Fibroblast of skin of right quadriceps (primary cell): ENCODE measurements at regions not wholly inside any gene's neighbourhood (a gene's known extent, or its start where the extent isn't known, plus 50 kb on each side); places are given as distances from the start of the nearest gene placed in this dataset.
"Not testable (repeated sequence)": the region's sequence is repeated elsewhere in the genome, so short reads cannot be mapped to it uniquely, and the experiment has no call there.

Source experiments
- DNase-seq: peaks from one replicate; pipeline ENCODE4 v3.0.0-alpha.2; 2013

DNA sequence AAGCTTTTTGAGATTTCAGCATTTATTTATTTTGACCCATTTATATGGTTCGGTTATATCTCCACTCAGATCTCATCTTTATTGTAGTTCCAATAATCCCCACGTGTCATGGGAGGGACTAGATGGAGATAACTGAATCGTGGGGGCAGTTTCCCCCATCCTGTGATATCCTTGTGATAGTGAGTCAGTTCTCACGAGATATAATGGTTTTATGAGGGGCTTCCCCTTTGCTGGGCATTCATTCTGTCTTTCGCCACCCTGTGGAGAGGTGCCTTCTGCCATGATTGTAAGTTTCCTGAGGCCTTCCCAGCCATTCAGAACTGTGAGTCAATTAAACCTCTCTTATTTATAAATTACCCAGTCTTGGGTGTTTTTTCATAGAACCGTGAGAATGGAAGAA lies 96.5 kb upstream of the PCSK1 start:
- DNase-seq = no peak

DNA sequence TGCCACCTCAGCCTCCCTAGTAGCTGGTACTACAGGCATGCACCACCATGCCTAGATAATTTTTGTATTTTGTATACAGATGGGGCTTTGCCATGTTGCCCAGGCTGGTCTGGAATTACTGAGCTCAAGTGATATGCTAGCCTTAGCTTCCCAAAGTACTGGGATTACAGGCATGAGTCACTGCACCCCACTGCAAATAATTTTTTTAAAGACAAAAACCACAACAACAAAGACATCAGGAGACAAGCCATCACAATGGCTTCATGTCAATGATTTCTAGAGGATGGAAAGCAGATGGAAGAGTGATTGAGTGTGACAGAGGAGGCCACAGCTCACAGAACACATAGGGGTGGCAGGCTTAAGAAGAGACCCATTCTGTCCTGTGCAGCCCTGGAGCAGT lies 97.9 kb upstream of the PCSK1 start:
- peak; percentile 16 for DNase-seq

DNA sequence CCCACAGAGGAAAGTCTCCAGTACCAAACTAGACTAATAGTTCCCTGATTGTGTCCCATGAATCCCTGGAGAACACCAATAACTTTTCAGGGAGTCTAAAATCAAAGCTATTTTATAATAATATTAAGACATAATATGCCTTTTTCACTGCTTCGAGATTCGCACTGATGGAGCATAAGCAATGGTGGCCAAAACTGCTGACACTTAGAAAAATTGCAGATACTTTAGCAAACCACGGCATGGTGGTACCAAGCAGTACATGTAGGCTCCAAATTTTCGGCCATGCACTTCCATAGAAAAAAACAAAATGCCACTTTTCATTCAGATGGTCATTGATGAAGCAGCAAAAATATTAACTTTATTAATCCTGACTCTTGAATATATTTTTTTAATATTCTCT lies 100.3 kb upstream of the PCSK1 start:
- no peak for DNase-seq

DNA sequence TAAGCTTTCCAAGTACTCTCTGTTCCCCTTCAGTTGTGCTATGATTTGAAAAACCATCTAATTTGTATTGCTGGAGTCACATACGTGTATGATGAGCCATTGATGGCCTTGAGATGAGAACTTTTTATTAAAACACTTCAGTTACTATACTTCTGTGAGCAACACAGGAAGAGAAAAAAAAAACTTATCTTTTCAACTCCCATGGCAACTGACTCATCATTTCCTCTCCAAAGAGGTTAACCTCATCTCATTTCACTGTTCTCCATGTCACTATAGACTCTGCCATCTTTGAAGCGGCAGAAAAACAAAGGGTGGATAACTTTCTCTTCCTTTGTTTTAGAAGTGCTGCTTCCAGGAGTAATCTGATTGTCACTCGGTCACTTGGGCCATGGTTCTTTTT lies 104.3 kb upstream of the PCSK1 start:
- DNase-seq = peak; percentile 81

DNA sequence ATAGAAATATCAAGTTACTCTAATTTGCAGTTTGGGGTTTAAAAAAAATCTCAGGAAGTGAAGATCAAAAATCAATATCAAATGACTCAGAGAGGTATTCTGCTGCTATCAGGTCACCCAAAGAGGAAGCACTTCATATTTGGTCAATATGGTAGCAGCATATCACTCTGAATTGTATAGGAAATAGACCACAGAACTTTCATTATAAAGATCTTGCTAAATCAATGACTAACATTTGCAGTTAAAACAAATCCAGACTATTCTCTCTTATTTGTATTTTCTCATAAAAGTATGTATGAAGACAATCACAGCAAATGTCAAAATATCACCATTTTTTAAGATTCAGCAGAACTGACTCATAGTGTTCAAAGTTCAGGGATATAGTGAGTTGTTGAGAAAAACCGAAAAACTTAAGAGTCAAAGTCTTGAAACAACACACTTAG lies 105.8 kb upstream of the PCSK1 start:
- DNase-seq = peak; percentile 41

DNA sequence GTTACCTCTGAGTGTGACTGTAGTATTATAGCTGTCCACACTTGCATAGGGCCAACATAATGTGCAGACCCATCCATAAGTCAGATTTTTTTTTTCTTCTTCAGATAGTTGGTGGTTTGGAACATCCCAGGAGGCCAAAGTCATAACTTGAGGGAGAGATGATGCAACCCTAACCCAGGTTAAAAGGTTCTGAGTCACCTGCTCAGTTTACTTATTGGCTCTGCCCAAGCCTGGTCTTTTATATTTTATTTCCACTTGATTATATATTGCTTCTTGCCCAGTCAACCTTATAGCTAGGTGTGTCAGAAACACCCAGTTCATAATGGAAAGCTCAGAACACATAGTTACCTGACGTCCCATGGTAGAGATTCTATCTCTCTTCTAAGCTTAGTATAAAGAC lies 113.1 kb upstream of the PCSK1 start:
- DNase-seq = no peak

DNA sequence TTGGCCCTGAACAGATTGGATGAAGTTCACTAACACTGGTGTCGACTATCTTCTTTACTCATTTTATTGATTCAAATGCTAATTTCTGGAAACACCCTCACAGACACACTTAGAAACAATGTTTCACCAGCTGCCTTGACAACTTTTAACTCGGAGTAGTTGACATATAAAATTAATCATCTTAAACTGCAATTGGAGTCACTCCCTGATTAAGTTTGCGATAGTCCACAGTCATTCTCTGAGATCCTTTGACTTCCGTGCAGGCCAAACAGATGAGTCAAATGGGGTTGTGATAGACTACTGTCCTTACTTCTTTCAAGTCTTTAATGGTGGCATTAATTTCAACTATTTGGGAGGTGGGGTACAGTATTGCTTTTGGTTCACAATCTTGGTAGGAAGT lies 114.4 kb upstream of the PCSK1 start:
- no peak for DNase-seq

DNA sequence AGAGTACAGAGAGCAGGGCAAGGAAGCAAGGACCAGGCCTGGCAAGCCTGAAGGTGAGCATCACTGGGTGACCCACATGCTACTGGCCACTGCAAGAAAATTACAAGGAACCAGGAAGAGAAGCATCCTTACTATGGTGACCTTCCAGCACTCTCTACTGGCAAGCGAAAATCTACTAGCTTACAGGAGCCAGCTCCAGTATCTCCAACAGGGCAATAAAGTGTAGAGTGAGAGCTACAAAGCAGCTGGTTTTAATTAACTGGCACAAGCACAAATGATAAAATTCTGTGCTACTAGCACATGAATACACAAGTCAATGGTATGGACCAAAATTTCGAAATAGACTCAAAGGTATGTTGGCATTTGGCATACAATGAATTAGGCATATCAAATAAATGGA lies 113.3 kb upstream of the CAST start:
- peak; percentile 72 for DNase-seq

DNA sequence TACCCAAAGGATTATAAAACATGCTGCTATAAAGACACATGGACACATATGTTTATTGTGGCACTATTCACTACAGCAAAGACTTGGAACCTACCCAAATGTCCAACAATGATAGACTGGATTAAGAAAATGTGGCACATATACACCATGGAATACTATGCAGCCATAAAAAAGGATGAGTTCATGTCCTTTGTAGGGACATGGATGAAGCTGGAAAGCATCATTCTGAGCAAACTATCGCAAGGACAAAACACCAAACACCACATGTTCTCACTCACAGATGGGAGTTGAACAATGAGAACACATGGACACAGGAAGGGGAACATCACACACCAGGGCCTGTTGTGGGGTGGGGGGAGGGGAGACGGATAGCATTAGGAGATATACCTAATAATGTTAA lies 101.3 kb upstream of the CAST start:
- not testable (repeated sequence) for DNase-seq

DNA sequence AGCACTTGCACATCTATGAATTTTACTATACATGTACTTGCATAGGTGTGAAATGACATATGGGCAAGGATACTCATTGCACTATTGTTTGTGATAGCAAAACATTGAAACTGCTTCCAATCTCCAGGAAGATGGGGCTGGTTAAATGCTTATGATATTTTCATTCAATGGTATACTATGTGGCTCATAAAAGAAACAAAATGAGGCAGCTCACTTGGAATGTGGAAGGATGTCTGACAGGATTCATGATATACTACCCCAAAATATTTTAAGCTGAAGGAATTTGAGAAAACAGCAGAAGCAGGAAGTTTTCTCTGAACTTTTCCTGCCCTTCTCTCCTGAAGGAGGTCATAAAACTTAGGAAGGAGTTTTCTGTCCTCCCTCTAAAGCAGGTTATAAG lies 99.6 kb upstream of the CAST start:
- DNase-seq = peak; percentile 86

DNA sequence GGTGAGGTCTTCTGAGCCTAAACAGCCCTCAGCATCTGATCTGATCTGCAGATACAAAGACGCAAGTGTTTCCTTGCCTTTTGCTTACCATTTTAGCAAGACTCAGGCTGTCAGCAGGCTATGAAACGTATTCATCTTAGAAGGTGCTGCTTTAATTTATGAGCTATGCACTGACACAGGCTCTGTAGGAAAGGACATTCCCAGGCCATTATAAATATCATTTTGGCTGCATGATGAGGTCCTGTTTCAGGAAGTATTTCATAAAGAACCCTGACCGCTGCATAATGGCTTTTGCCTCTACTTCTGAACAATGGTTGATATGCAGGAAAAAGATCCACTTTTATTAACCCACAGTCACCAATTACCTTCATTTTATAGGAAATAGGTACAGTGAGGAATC lies 98.4 kb upstream of the CAST start:
- DNase-seq = no peak

DNA sequence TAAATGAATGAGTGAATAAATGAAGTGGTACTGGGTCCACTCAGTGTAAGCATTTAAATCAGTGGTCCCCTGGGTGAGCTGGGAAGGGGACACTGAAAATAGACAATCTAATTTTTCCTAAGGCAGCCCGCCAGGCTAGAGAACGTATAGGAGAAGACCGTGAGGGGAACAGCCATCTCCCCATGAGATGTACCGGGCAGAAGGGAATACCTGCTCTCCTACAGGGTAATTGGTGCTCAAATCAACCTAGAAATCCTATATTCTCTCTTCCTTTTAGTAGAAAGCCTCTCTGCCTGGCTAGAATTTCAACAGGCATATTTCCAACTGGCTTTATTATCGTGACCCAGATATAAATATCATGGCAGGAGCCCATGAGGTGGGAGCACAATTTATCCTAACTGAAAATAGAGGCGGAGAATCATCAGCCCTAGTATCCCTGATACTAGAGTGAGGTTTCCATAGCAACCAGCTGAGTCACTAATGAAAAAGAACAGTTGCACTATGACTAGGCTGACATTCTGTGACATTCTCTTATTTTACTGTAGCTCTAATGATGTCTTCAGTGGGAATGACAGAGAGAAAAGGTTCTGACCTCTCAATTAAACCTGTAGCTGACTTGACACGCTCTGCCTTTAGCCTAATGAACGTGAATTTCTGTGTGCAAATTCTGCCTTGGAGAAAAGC lies 96.5 kb upstream of the CAST start:
- peak; percentile 87 for DNase-seq

DNA sequence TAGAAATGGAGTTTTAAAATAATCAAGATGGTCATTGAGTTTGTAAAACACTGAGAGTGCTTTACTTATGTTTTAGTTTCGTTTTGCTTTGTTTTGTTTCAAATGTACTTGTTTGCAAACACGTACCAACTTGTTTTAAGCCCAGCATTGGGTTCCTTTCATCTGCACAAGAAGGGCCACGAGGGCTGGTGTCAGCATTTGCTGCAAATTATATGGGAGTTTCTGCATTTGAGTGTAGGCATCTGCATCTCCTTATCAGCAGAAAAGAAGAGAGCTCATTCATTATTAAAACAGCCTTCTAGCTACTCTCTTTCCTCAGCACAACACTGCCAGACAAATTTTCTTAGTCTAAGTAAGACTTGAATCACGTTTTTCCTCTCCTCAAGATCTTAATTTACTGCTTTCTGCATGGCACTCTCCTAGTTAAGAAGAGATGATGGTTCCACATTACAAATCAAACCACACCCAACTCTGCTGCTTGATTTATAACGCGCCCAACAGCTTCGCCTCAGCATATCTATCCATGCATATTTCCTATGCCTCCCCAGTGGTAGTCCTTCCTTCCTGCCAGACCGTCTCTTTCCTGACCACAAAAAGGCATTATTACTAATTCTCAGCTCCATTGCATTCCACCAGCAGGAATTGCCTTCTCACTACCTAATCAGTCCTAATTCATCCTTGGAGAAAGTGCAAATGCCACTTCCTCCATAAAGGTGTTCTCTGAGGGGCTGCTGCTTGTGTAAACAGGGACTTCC lies 95.2 kb upstream of the CAST start:
- DNase-seq = peak; percentile 93

DNA sequence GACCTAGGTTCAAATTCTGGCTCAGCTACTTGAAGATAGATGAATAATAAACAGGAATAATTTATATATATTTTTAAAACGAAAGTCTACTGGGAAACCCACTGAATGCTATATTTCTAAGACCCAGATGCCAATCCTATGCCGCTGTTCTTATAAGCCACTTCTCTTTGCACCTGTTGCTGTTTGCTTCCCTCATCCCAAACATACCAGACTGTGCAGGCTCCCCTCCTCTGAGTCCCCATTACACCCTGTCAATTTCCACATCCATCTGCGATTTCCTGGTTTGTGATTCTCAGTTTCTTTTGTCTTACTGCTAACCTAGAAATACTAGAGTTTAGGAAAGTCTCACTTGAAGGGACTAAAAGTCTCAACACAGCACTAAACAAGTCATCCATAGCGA lies 92.8 kb upstream of the CAST start:
- no peak for DNase-seq

DNA sequence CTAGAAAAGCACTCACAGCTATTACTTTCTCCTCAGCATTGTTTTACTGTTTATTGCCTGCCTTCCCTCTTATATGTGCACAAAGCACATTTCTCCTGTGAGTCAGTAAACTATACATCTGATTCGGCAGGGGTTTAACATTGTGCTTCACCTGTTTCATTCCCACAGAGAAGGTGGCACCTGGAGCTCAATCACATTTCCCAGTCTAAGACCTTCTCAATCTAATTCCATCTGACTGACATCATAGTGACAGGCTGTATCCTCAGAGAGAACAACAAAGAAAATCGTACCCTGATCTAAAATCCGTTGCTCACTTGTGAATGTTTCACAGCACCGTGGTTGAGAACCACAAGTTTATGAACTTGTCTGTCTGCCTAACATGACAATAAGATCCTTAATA lies 92.4 kb upstream of the CAST start:
- no peak for DNase-seq

DNA sequence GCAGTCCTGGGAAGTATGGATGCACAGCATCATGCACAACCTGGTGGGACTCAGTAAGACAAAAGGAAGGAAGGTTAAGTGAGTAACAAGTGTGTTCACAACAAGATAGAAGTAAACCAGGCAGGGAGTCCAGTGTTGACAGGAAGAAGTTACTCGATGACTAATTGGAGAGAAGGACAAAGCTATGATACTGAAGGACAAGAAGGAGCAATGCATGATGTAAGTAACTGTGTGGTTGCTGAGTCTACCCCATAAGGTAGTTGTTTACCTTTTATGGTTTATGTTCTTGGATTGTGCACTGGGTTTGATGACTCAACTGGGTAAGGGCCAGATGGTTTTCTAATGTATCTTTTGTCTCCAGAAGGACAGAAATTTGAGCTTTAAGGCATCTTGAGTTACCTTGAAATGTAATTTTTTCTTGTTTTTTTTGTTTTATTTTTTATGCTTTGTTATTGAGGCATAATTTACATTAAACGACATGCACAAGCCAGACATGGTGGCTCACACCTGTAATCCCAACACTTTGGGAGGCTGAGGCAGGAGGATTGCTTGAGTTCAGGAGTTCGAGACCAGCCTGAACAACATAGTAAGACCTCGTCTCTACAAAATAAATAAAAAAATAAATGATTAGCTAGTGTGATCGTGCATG lies 89.2 kb upstream of the CAST start:
- DNase-seq = peak; percentile 98

DNA sequence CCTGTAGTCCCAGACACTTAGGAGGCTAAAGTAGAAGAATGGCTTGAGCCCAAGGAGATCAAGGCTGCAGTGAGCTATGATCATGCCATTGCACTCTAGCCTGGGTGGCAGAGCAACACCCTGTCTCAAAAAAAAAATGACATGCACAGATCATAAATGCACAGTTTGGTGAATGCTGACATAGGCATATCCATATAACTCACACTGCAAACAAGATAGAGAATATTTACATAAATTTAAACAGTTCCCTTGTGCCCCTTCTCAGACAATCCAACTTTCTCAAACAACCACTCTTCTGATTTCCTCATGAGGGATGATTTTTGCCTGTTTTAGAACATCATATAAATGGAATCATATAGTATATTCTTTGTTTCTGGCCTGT lies 88.7 kb upstream of the CAST start:
- DNase-seq = no peak

DNA sequence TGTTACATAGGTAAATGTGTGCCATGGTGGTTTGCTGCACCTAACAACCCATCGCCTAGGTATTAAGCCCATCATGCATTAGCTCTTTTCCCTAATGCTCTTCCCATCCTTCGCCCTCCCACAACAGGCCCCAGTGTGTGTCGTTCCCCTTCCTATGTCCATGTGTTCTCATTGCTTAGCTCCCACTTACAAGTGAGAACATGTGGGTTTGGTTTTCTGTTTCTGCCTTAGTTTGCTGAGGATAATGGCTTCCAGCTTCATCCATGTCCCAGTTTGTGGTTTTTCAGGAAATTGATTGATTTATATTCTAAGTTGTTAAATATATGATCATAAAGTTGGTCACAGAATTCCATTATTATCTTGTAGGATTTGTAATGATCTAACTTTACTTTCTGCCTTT lies 85.3 kb upstream of the CAST start:
- peak; percentile 60 for DNase-seq

DNA sequence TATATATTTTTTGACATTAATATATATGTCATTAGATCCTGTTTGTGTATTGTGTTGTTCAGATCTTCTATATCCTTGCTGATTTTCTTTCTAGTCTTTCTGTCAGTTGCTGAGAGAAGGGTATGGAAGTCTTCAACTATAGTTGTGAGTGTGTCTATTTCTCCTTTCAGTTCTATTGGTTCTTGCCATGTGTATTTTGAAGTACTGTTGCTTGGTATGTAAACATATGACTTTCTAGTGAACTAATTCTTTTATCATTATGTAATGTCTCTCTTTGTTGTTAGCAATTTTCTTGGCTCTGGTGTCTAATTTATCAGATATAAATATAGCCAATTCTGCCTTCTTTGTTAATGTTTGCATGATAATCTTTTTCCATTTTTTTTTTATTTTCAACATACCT lies 84.3 kb upstream of the CAST start:
- peak; percentile 33 for DNase-seq

DNA sequence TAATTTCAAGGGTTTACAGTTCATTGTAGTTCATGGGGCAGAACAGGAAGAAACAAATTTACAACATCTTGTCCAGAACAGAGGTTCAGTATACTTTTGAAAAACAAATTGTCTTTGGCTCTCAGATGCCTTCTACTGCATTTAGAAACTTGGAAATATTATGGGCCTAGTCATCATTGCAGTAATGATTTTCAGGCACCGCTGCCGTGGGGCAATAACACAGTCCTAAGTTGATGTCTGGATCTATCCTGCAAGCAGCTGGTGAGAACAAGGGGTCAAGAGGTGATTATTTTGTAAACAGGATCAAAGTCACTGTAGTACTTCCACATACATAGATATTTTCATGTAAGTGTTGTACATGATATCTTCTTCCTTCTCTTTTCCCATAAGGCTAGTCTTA lies 82.5 kb upstream of the CAST start:
- DNase-seq = no peak

DNA sequence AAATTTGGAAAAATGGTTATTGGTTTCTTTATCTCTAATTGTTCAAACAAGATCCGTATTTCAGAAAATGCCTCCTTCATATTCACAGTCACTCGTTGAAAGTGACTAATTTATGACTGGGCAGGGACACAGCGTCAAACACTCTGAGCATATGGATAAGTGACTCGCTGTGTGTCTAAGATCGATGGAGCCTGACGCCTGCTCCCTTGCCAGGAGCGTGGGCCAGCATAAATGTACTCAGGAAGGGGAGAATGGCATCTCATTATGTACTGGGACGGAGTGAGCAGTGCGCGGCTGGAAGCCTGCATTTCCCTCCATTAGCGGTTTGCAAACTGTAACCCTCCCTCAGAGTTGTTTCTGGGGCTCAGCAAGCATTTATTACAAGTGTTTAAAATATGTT lies 79.8 kb upstream of the CAST start:
- peak; percentile 50 for DNase-seq

DNA sequence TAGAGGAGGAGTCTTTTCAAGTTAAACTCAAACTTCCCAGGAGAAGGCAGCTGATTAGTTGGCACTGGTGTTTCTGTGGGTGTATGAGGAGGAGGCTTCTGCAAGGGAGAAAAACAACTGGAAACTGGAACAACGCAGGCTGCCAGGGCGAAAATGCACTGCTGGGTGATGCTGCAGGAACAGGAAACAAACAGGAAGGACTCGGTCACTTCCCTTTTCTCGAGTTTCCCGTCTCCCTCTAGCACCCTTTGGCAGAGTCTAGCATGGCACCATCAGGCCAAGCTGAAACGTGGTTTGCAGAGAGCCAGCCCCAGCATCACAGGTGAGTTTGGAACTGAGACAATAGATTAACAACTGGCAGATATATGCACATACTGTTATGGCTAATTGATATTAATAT lies 77.5 kb upstream of the CAST start:
- no peak for DNase-seq

DNA sequence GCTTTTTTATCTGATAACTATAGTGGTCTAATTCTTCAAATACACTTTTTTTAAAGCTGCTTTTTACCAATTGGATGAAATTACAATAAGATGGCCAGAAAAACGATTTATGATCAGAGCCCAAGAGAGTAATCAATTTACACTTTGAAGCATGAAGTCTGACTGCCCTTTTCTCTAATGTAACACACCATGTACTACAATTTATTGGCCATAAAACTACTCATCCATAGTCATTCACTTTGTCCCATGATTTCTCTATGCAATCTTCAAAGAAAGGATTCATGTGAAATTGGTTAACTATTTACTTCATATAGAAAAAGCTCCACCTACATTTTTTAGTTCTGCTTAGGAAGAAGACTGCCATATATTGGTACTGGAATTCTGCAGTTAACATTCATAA lies 73.6 kb upstream of the CAST start:
- DNase-seq = no peak

DNA sequence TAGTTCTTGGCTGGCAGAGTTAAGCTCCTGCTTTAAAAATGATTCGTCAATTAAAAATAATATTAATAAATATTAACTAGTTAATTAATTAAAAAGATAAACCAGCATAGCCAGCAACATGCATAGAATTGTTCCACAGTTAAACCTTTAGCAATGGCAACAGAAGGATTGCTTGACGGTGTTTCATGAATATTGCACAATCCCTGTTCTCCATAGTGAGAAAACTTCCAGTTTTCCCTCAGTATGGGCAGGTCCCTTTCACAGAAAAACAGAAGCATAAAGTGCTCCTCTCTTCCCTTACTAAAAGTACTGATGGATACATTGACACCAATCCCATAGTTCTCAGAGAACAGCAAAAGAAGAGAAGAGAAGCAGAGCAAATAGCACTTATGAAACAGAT lies 71.4 kb upstream of the CAST start:
- DNase-seq = no peak
